CD8-positive, alpha-beta memory T cell (primary cell): ENCODE measurements at regions not wholly inside any gene's neighbourhood (a gene's known extent, or its start where the extent isn't known, plus 50 kb on each side); places are given as distances from the start of the nearest gene placed in this dataset.

Experiments
- CTCF ChIA-PET: fragments of 350-600 bp; sonication (Branson Sonifier 250); formaldehyde crosslinking; loops from one replicate; lab custom pipeline; 2021; ENCODE audit warnings: antibody characterized with exemption; lab: Charles Lee
- POLR2A ChIA-PET: fragments of 350-600 bp; sonication (Branson Sonifier 250); formaldehyde crosslinking; loops from one replicate; lab custom pipeline; 2021; ENCODE audit warnings: antibody characterized with exemption; lab: Charles Lee
- DNase-seq, 5 donors: peaks; one replicate each; pipeline versions ENCODE4 v3.0.0 to v3.0.0-alpha.2; 2020 to 2022; ENCODE audit warnings: mixed read lengths in 1 of 5
- H3K27ac ChIP-seq: one replicate; pipeline ENCODE4 v1.7.0; 2013; ENCODE audit warnings: low read depth, mild to moderate bottlenecking, low read length, moderate library complexity
- H3K27me3 ChIP-seq: 2 replicates; pipeline ENCODE4 v1.7.0; 2013; ENCODE audit warnings: low read length, mild to moderate bottlenecking; ENCODE audit not compliant: insufficient read depth, poor library complexity, severe bottlenecking
- H3K36me3 ChIP-seq: 2 replicates; pipeline ENCODE4 v1.7.0; 2013; ENCODE audit warnings: mild to moderate bottlenecking, low read length, moderate library complexity; ENCODE audit not compliant: insufficient read depth
- H3K4me1 ChIP-seq: 2 replicates; pipeline ENCODE4 v1.7.0; 2013; ENCODE audit warnings: mild to moderate bottlenecking, low read length, moderate library complexity; ENCODE audit not compliant: insufficient read depth
- H3K4me3 ChIP-seq: 2 replicates; pipeline ENCODE4 v1.7.0; 2013; ENCODE audit warnings: mild to moderate bottlenecking, low read length
- H3K9me3 ChIP-seq: 2 replicates; pipeline ENCODE4 v1.7.0; 2013; ENCODE audit warnings: mild to moderate bottlenecking, low read length
- H3K27ac Mint-ChIP-seq, 8 donors: one replicate each; pipeline ENCODE4 v1.8.0; 2020 to 2021; ENCODE audit warnings: mixed read lengths in 8 of 8, mild to moderate bottlenecking in 6 of 8, inconsistent platforms in 3 of 8, moderate library complexity in 3 of 8
- H3K27me3 Mint-ChIP-seq, 2 donors: one replicate each; pipeline ENCODE4 v1.8.0; 2020 to 2021; ENCODE audit warnings: mixed read lengths in 2 of 2, mild to moderate bottlenecking in 1 of 2, moderate library complexity in 1 of 2
- H3K36me3 Mint-ChIP-seq, 3 donors: one replicate each; pipeline ENCODE4 v1.8.0; 2020 to 2021; ENCODE audit warnings: mixed read lengths in 3 of 3, inconsistent platforms in 1 of 3, mild to moderate bottlenecking in 1 of 3
- H3K4me1 Mint-ChIP-seq, 3 donors: one replicate each; pipeline ENCODE4 v1.8.0; 2020 to 2021; ENCODE audit warnings: mixed read lengths in 3 of 3, inconsistent platforms in 1 of 3, mild to moderate bottlenecking in 1 of 3
- H3K4me3 Mint-ChIP-seq, 7 donors: one replicate each; pipeline ENCODE4 v1.8.0; 2020 to 2021; ENCODE audit warnings: mixed read lengths in 7 of 7, mild to moderate bottlenecking in 6 of 7, moderate library complexity in 4 of 7, inconsistent platforms in 2 of 7
- H3K9me3 Mint-ChIP-seq, 5 donors: one replicate each; pipeline ENCODE4 v1.8.0; 2020 to 2022; ENCODE audit warnings: mixed read lengths in 5 of 5, mild to moderate bottlenecking in 3 of 5, moderate library complexity in 2 of 5, inconsistent platforms in 1 of 5

GRCh38 chr4:107520368-107520767 lies 199.7 kb downstream of the PAPSS1 start:
- H3K36me3 Mint-ChIP-seq = no peaks in the 10 kb centered on the region
- CTCF ChIA-PET = no interaction called here
- H3K27me3 ChIP-seq = no peaks in the 10 kb centered on the region

DNA sequence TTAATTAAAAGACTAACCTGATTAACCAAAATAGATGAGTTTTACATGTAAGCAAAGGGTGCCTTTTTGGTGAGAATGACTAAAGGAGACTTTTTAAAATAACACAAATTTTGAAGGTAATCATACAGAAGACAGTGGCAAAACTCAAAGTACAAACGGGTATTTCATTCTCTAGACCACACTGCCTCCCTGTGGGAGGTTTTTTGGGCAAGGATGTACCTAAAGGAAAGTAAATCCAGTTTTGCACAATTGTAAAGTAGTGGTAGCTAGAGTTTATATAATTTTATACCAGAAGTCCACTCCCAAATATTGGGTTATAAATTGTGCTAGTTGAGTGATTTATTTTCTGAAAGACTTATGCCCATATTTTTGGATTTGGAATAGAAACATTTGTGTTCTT lies 201.0 kb downstream of the PAPSS1 start:
- Mint-ChIP-seq H3K27me3 (peaks cover 1 to 12% of the 10 kb centered on the region in 2 donors), H3K4me3 (no peak overlapping the region), H3K27ac (no peak overlapping the region), H3K9me3 (no peaks in the 10 kb centered on the region), H3K4me1 (no peaks in the 10 kb centered on the region), H3K36me3 (no peaks in the 10 kb centered on the region)
- Histone ChIP-seq H3K36me3 (no peaks in the 10 kb centered on the region), H3K4me1 (no peaks in the 10 kb centered on the region), H3K27me3 (no peaks in the 10 kb centered on the region), H3K9me3 (no peaks in the 10 kb centered on the region), H3K27ac (no peak overlapping the region), H3K4me3 (no peak overlapping the region)
- DNase-seq = no peak
- ChIA-PET CTCF (no interaction called here), POLR2A (no interaction called here)

More at GRCh38 chr4:107520368-107520767, 199.7 kb downstream of the PAPSS1 start:
- Mint-ChIP-seq H3K9me3 (peaks cover 0 to under 1% (median 0%) of the 10 kb centered on the region in 5 donors), H3K27me3 (peaks cover 1 to 12% of the 10 kb centered on the region in 2 donors), H3K4me1 (no peaks in the 10 kb centered on the region), H3K27ac (no peak overlapping the region), H3K4me3 (no peak overlapping the region)
- H3K27ac ChIP-seq = no peak overlapping the region
- H3K4me1 ChIP-seq = no peaks in the 10 kb centered on the region
- no peak for DNase-seq
- no peaks in the 10 kb centered on the region for H3K36me3 ChIP-seq
- H3K9me3 ChIP-seq = no peaks in the 10 kb centered on the region
- no peak overlapping the region for H3K4me3 ChIP-seq
- POLR2A ChIA-PET = no interaction called here

- Histone ChIP-seq H3K27ac (no peak overlapping the region), H3K36me3 (no peaks in the 10 kb centered on the region), H3K4me3 (no peak overlapping the region), H3K4me1 (no peaks in the 10 kb centered on the region), H3K9me3 (no peaks in the 10 kb centered on the region), H3K27me3 (no peaks in the 10 kb centered on the region)
- no peaks in the 10 kb centered on the region for H3K4me1 Mint-ChIP-seq
- DNase-seq = no peak
- H3K4me3 Mint-ChIP-seq = no peak overlapping the region
- ChIA-PET CTCF (no interaction called here), POLR2A (no interaction called here)
- H3K9me3 Mint-ChIP-seq = peaks cover 0 to 2% (median 0%) of the 10 kb centered on the region in 5 donors
- no peak overlapping the region for H3K27ac Mint-ChIP-seq
- H3K36me3 Mint-ChIP-seq = no peaks in the 10 kb centered on the region
- H3K27me3 Mint-ChIP-seq = peaks cover 1 to 12% of the 10 kb centered on the region in 2 donors
Measured at GRCh38 chr4:107518076-107518475, 202.0 kb downstream of the PAPSS1 start.

DNA sequence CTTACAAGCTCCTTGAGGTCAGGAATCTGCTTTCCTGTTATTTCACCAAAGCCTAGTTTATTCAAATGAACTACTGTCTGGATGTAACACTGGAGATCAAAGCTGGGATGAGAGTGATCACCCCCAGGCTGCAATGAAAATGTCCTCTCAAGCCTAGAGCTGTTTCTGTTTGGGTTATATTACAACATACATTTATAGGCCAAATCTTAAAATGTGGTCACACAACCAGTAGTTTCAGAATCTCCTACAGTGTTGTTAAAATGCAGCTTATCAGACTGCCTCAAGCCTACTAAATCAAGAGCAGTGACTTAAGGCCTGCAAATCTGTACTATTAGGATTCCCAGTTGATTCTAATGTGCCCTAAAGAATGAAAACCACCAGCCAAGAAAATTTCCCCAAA lies 207.5 kb downstream of the PAPSS1 start:
- no peak overlapping the region for H3K4me3 Mint-ChIP-seq
- peaks cover 0 to 1% of the 10 kb centered on the region in 2 donors for H3K27me3 Mint-ChIP-seq

GRCh38 chr4:107509615-107510014 lies 210.4 kb downstream of the PAPSS1 start:
- Mint-ChIP-seq H3K27me3 (peaks cover 0 to 4% of the 10 kb centered on the region in 2 donors), H3K4me3 (no peak overlapping the region), H3K36me3 (no peaks in the 10 kb centered on the region), H3K4me1 (no peaks in the 10 kb centered on the region), H3K27ac (no peak overlapping the region), H3K9me3 (peaks cover 0 to 6% (median 2%) of the 10 kb centered on the region in 5 donors)
- Histone ChIP-seq H3K27me3 (no peaks in the 10 kb centered on the region), H3K27ac (no peak overlapping the region), H3K4me1 (no peaks in the 10 kb centered on the region), H3K9me3 (no peaks in the 10 kb centered on the region), H3K4me3 (no peak overlapping the region), H3K36me3 (no peaks in the 10 kb centered on the region)
- DNase-seq = no peak
- ChIA-PET CTCF (no interaction called here), POLR2A (no interaction called here)

More for the DNA sequence above, 207.5 kb downstream of the PAPSS1 start:
- POLR2A ChIA-PET = no interaction called here
- no peak for DNase-seq
- Histone ChIP-seq H3K4me1 (no peaks in the 10 kb centered on the region), H3K27ac (no peak overlapping the region), H3K36me3 (no peaks in the 10 kb centered on the region), H3K27me3 (no peaks in the 10 kb centered on the region), H3K9me3 (no peaks in the 10 kb centered on the region), H3K4me3 (no peak overlapping the region)
- CTCF ChIA-PET = no interaction called here
- Mint-ChIP-seq H3K9me3 (peaks cover 0 to 2% (median 0%) of the 10 kb centered on the region in 5 donors), H3K27ac (no peak overlapping the region), H3K4me1 (no peaks in the 10 kb centered on the region), H3K36me3 (no peaks in the 10 kb centered on the region)

DNA sequence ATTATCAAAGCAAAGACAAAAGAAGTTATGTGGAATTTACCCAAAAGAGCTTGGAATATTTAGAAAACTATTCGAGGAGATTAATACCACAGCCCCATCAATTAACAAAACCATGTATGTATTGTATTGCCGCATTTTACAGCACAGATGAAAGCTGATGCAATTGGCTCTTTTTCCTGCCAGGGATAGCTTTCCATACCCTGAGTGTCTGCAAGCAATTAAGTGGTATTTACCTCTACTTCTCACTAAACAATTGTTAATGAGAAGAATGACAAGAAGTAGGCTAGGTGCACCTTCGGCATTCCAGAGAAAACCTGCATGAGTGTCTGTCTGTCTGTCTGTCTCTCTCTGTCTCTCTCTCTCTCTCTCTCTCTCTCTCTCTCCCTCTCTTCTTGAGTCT lies 219.5 kb downstream of the PAPSS1 start:
- ChIA-PET POLR2A (no interaction called here), CTCF (no interaction called here)
- Histone ChIP-seq H3K9me3 (no peaks in the 10 kb centered on the region), H3K27me3 (no peaks in the 10 kb centered on the region), H3K36me3 (no peaks in the 10 kb centered on the region), H3K27ac (no peak overlapping the region), H3K4me1 (no peaks in the 10 kb centered on the region), H3K4me3 (no peak overlapping the region)
- Mint-ChIP-seq H3K36me3 (no peaks in the 10 kb centered on the region), H3K4me3 (no peak overlapping the region), H3K27me3 (peaks cover 4 to 5% of the 10 kb centered on the region in 2 donors), H3K4me1 (no peaks in the 10 kb centered on the region), H3K9me3 (peaks cover 0 to 14% (median 3%) of the 10 kb centered on the region in 5 donors), H3K27ac (no peak overlapping the region)
- DNase-seq = no peak

DNA sequence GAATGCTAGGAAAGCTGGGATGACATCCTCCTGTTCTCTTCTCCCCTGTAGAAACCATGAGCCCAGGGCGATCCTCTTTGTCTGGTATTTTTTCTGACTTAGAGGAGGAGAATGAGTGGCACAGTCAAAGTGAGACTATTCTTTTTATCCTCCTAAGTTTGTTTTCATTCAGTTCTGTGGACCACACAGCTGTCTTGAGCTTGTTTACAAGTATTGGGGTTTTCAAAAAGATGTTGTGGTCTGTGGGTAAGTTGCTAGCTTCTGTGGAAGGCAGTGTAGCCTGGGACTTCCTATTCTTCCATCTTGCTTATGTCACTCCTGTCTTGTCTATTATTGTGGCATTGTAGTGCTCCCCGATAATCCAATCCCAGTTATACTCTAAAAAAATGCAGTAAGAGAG lies 223.0 kb downstream of the PAPSS1 start:
- Mint-ChIP-seq H3K4me3 (no peak overlapping the region), H3K36me3 (no peaks in the 10 kb centered on the region), H3K27me3 (peaks cover 2 to 4% of the 10 kb centered on the region in 2 donors), H3K4me1 (no peaks in the 10 kb centered on the region), H3K27ac (no peak overlapping the region), H3K9me3 (peaks cover 3 to 14% (median 7%) of the 10 kb centered on the region in 5 donors)
- Histone ChIP-seq H3K27ac (no peak overlapping the region), H3K36me3 (no peaks in the 10 kb centered on the region), H3K9me3 (no peaks in the 10 kb centered on the region), H3K4me3 (no peak overlapping the region), H3K27me3 (no peaks in the 10 kb centered on the region), H3K4me1 (no peaks in the 10 kb centered on the region)
- no peak for DNase-seq
- ChIA-PET CTCF (no interaction called here), POLR2A (no interaction called here)

DNA sequence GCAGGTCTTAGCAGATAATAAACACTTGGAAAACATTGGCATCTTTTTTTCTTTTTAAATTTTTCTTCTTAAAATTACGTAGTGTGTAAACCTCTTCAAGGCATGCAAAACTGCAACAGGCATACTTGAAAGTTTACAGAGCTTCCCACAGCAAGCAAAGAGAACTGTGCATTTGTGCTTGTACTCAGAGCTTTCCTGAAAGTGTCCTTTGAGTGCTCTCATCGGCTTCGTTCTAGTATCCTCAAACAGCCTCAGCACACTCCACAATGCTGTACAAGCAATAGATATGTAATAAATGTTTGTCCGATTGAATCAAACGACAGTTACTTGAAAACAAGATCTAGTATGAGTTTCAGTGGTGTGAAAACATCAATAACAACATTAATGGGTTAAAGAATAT lies 227.5 kb downstream of the PAPSS1 start:
- Mint-ChIP-seq H3K36me3 (no peaks in the 10 kb centered on the region), H3K4me1 (no peaks in the 10 kb centered on the region), H3K27me3 (peaks cover 0 to 2% of the 10 kb centered on the region in 2 donors), H3K9me3 (peaks cover 3 to 12% (median 8%) of the 10 kb centered on the region in 5 donors), H3K4me3 (no peak overlapping the region), H3K27ac (no peak overlapping the region)
- Histone ChIP-seq H3K4me1 (no peaks in the 10 kb centered on the region), H3K27ac (no peak overlapping the region), H3K4me3 (no peak overlapping the region), H3K9me3 (no peaks in the 10 kb centered on the region), H3K27me3 (no peaks in the 10 kb centered on the region), H3K36me3 (no peaks in the 10 kb centered on the region)
- POLR2A ChIA-PET = no interaction called here
- CTCF ChIA-PET = no interaction called here
- DNase-seq = no peak

DNA sequence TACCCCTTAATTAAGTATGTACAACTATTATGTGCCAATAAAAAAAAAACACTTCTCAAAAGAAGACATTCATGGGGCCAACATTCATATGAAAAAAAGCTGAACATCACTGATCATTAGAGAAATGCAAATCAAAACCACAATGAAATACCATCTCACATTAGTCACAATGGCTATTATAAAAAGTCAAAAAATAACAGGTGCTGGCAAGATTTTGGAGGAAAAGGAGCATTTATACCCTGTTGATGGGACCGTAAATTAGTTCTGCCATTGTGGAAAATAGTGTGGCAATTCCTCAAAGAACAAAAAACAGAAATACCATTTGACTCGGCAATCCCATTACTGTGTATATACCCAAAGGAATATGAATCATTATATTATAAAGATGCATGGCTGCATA lies 229.9 kb downstream of the PAPSS1 start:
- Mint-ChIP-seq H3K27me3 (peaks cover 0 to 1% of the 10 kb centered on the region in 2 donors), H3K4me3 (no peak overlapping the region), H3K27ac (no peak overlapping the region), H3K4me1 (no peaks in the 10 kb centered on the region), H3K9me3 (peaks cover 0 to 7% (median 3%) of the 10 kb centered on the region in 5 donors), H3K36me3 (peaks cover 0 to 2% (median 0%) of the 10 kb centered on the region in 3 donors)
- H3K27ac ChIP-seq = no peak overlapping the region
- H3K27me3 ChIP-seq = no peaks in the 10 kb centered on the region
- ChIA-PET CTCF (no interaction called here), POLR2A (no interaction called here)
- no peak for DNase-seq
- no peak overlapping the region for H3K4me3 ChIP-seq
- no peaks in the 10 kb centered on the region for H3K9me3 ChIP-seq
- H3K36me3 ChIP-seq = no peaks in the 10 kb centered on the region
- no peaks in the 10 kb centered on the region for H3K4me1 ChIP-seq
